Astrocyte (in vitro differentiated cells and primary cell): ENCODE measurements at regions not wholly inside any gene's neighbourhood (a gene's known extent, or its start where the extent isn't known, plus 50 kb on each side); places are given as distances from the start of the nearest gene placed in this dataset.

Experiments used
- DNase-seq: peaks from one replicate; pipeline ENCODE4 v3.0.0-alpha.2; 2010; ENCODE audit warnings: low read depth
- FAIRE-seq: peaks from 2 replicates; lab custom pipeline; 2011; peaks lifted over from hg19 to GRCh38; lab: Jason Lieb, UNC
- H2AFZ ChIP-seq: 2 replicates; pipeline ENCODE4 v1.6.0; 2012; ENCODE audit warnings: low read depth, low read length, inconsistent platforms
- H3K27ac ChIP-seq: 2 replicates; pipeline ENCODE4 v1.5.1; 2011; ENCODE audit warnings: low read depth, low read length, inconsistent platforms
- H3K27me3 ChIP-seq: 2 replicates; pipeline ENCODE4 v1.6.0; 2011; ENCODE audit warnings: low read length, inconsistent platforms; ENCODE audit not compliant: insufficient read depth
- H3K36me3 ChIP-seq: 2 replicates; pipeline ENCODE4 v1.5.1; 2011; ENCODE audit warnings: low read length, inconsistent platforms; ENCODE audit not compliant: insufficient read depth
- H3K4me1 ChIP-seq: 2 replicates; pipeline ENCODE4 v1.5.1; 2011; ENCODE audit warnings: low read length, inconsistent platforms; ENCODE audit not compliant: insufficient read depth
- H3K4me2 ChIP-seq: 2 replicates; pipeline ENCODE4 v1.6.0; 2012; ENCODE audit warnings: low read length, inconsistent platforms
- H3K4me3 ChIP-seq: 2 replicates; pipeline ENCODE4 v1.5.1; 2011; ENCODE audit warnings: low read depth, mild to moderate bottlenecking, low read length, inconsistent platforms; ENCODE audit not compliant: insufficient read depth
- H3K79me2 ChIP-seq: 2 replicates; pipeline ENCODE4 v1.6.0; 2012; ENCODE audit warnings: mild to moderate bottlenecking, low read length, inconsistent platforms; ENCODE audit not compliant: insufficient read depth
- H3K9ac ChIP-seq: 2 replicates; pipeline ENCODE4 v1.6.0; 2012; ENCODE audit warnings: mild to moderate bottlenecking, low read length, inconsistent platforms
- H3K9me3 ChIP-seq: 2 replicates; pipeline ENCODE4 v1.5.1; 2012; ENCODE audit warnings: low read depth, mild to moderate bottlenecking, low read length, inconsistent platforms; ENCODE audit not compliant: insufficient read depth
- H4K20me1 ChIP-seq: 2 replicates; pipeline ENCODE4 v1.6.0; 2012; ENCODE audit warnings: low read length, inconsistent platforms; ENCODE audit not compliant: insufficient read depth
- H3K27ac Mint-ChIP-seq: one replicate; pipeline ENCODE4 v1.8.0; 2021; ENCODE audit warnings: mild to moderate bottlenecking, mixed read lengths; ENCODE audit not compliant: unreplicated experiment
- H3K27me3 Mint-ChIP-seq: one replicate; pipeline ENCODE4 v1.8.0; 2021; ENCODE audit warnings: low read depth, mixed read lengths; ENCODE audit not compliant: unreplicated experiment
- H3K36me3 Mint-ChIP-seq: one replicate; pipeline ENCODE4 v1.8.0; 2021; ENCODE audit warnings: low read depth, mixed read lengths; ENCODE audit not compliant: unreplicated experiment
- H3K4me1 Mint-ChIP-seq: one replicate; pipeline ENCODE4 v1.8.0; 2021; ENCODE audit warnings: low read depth, mixed read lengths; ENCODE audit not compliant: unreplicated experiment
- H3K4me3 Mint-ChIP-seq: one replicate; pipeline ENCODE4 v1.8.0; 2021; ENCODE audit warnings: mild to moderate bottlenecking, moderate library complexity, mixed read lengths; ENCODE audit not compliant: unreplicated experiment
- H3K9me3 Mint-ChIP-seq: one replicate; pipeline ENCODE4 v1.8.0; 2021; ENCODE audit warnings: mild to moderate bottlenecking, mixed read lengths; ENCODE audit not compliant: unreplicated experiment
- CTCF ChIP-seq: IDR thresholded peaks from 2 replicates; pipeline ENCODE4 v1.5.1; 2011; ENCODE audit warnings: low read depth, mild to moderate bottlenecking, inconsistent platforms, low read length, moderate library complexity; ENCODE audit not compliant: insufficient read depth
- EZH2 ChIP-seq: IDR thresholded peaks from 2 replicates; pipeline ENCODE4 v1.6.1; 2012; ENCODE audit warnings: mild to moderate bottlenecking, low read length, inconsistent platforms; ENCODE audit not compliant: insufficient read depth

DNA sequence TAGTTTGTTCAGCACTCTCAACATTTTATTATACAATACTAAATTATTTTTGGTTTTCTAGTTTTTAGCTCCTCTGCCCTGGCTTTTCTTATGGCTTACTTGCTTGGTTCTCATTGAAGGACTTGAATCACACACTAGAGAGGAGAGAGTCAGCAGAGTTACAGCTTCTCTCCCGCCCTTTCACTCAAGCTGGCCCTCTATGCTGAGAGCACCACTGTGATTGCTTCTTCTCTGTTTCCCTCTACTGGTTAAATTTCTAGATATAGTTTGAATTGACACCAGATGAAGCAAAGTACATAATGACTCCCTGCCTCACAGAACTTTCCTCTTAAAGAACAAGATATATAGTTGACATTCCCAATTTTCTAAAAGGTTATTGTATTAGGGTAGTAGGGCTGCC is 767.3 kb upstream of the SORCS1 start:
- FAIRE-seq (no peak), DNase-seq (no peak)
- H3K9ac ChIP-seq = no peak overlapping the region

DNA sequence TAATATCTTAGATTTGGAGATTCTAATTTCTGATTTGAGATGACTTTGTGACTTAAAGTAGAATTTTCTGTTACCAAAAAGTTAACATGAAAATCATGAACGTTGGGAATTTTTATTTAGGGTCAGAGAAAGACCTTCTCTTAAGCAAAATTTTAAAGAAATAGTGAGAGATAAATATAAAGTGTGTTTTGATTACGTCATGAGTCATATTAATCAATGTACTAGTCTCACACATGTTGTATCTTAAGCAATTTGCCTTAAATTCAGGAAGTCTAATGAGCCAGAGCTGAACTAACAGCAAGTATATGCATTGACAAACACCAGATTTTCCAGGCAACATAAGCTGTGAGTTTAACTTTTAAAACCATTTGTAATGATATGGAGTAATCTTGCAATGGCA is 765.5 kb upstream of the SORCS1 start:
- Histone ChIP-seq H3K4me1 (no peaks in the 10 kb centered on the region), H2AFZ (no peak overlapping the region), H3K9me3 (no peaks in the 10 kb centered on the region), H3K4me3 (no peak overlapping the region), H3K9ac (no peak overlapping the region), H3K27ac (no peak overlapping the region), H4K20me1 (no peaks in the 10 kb centered on the region), H3K27me3 (no peaks in the 10 kb centered on the region), H3K36me3 (no peaks in the 10 kb centered on the region), H3K4me2 (no peak overlapping the region), H3K79me2 (no peaks in the 10 kb centered on the region)
- Mint-ChIP-seq H3K36me3 (no peaks in the 10 kb centered on the region), H3K4me3 (no peak overlapping the region), H3K27me3 (no peaks in the 10 kb centered on the region), H3K9me3 (no peaks in the 10 kb centered on the region), H3K27ac (no peak overlapping the region), H3K4me1 (no peaks in the 10 kb centered on the region)
- FAIRE-seq (no peak), DNase-seq (no peak)
- TF ChIP-seq EZH2 = no peak
- no peak for TF ChIP-seq CTCF

More for the DNA sequence above, 767.3 kb upstream of the SORCS1 start:
- no peaks in the 10 kb centered on the region for H3K79me2 ChIP-seq
- Mint-ChIP-seq H3K9me3 (no peaks in the 10 kb centered on the region), H3K4me3 (no peak overlapping the region), H3K36me3 (no peaks in the 10 kb centered on the region), H3K27me3 (no peaks in the 10 kb centered on the region), H3K27ac (no peak overlapping the region), H3K4me1 (no peaks in the 10 kb centered on the region)
- H3K27ac ChIP-seq = no peak overlapping the region
- H4K20me1 ChIP-seq = no peaks in the 10 kb centered on the region
- no peaks in the 10 kb centered on the region for H3K4me1 ChIP-seq
- H2AFZ ChIP-seq = no peak overlapping the region
- H3K27me3 ChIP-seq = no peaks in the 10 kb centered on the region
- TF ChIP-seq EZH2 = no peak
- no peak for TF ChIP-seq CTCF
- no peak overlapping the region for H3K4me3 ChIP-seq
- no peaks in the 10 kb centered on the region for H3K36me3 ChIP-seq
- peaks cover 2% of the 10 kb centered on the region for H3K9me3 ChIP-seq
- no peak overlapping the region for H3K4me2 ChIP-seq

GRCh38 chr10:107924458-107924857 is 760.0 kb upstream of the SORCS1 start:
- Mint-ChIP-seq H3K36me3 (no peaks in the 10 kb centered on the region), H3K4me1 (no peaks in the 10 kb centered on the region), H3K9me3 (peaks cover 6% of the 10 kb centered on the region), H3K27me3 (no peaks in the 10 kb centered on the region), H3K4me3 (no peak overlapping the region), H3K27ac (no peak overlapping the region)
- Histone ChIP-seq H3K9me3 (no peaks in the 10 kb centered on the region), H3K27ac (no peak overlapping the region), H3K4me2 (no peak overlapping the region), H3K9ac (no peak overlapping the region), H2AFZ (no peak overlapping the region), H3K4me1 (no peaks in the 10 kb centered on the region), H3K4me3 (no peak overlapping the region), H3K79me2 (no peaks in the 10 kb centered on the region), H3K36me3 (no peaks in the 10 kb centered on the region), H4K20me1 (no peaks in the 10 kb centered on the region), H3K27me3 (no peaks in the 10 kb centered on the region)
- TF ChIP-seq EZH2 = no peak
- TF ChIP-seq CTCF = no peak
- no peak for DNase-seq
- FAIRE-seq = no peak
